ENCODE measurements at regions not wholly inside any gene's neighbourhood (a gene's known extent, or its start where the extent isn't known, plus 50 kb on each side); places are given as distances from the start of the nearest gene placed in this dataset.

GRCh38 chr2:239537633-239538356, 137.0 kb upstream of the HDAC4 start:
- no peak for DNase-seq

GRCh38 chr2:239536186-239536585, 135.4 kb upstream of the HDAC4 start:
- no peak for DNase-seq

GRCh38 chr2:239535413-239536144, 134.8 kb upstream of the HDAC4 start:
- no peak for DNase-seq

GRCh38 chr2:239534581-239535412, 134.0 kb upstream of the HDAC4 start:
- no peak for DNase-seq

- no peak for DNase-seq
Measured at GRCh38 chr2:239533569-239534316, 132.9 kb upstream of the HDAC4 start.

- no peak for DNase-seq
Measured at GRCh38 chr2:239532859-239533258, 132.0 kb upstream of the HDAC4 start.

- no peak for DNase-seq
Measured at GRCh38 chr2:239532250-239532649, 131.4 kb upstream of the HDAC4 start.

- DNase-seq, result no peak
Measured at GRCh38 chr2:239531456-239532241, 130.8 kb upstream of the HDAC4 start.

- no peak for DNase-seq
Measured at GRCh38 chr2:239530749-239531316, 130.0 kb upstream of the HDAC4 start.

GRCh38 chr2:239529313-239530015, 128.6 kb upstream of the HDAC4 start:
- no peak for DNase-seq

GRCh38 chr2:239528883-239529282, 128.1 kb upstream of the HDAC4 start:
- DNase-seq, result no peak

GRCh38 chr2:239528146-239528545, 127.3 kb upstream of the HDAC4 start:
- DNase-seq, result no peak

GRCh38 chr2:239526666-239527415, 126.0 kb upstream of the HDAC4 start:
- no peak for DNase-seq

GRCh38 chr2:239526038-239526437, 125.2 kb upstream of the HDAC4 start:
- DNase-seq, result no peak

GRCh38 chr2:239523954-239524330, 123.1 kb upstream of the HDAC4 start:
- DNase-seq, result no peak

GRCh38 chr2:239523147-239523953, 122.5 kb upstream of the HDAC4 start:
- no peak for DNase-seq

- DNase-seq, result no peak
Measured at GRCh38 chr2:239522740-239523119, 121.9 kb upstream of the HDAC4 start.

GRCh38 chr2:239522002-239522739, 121.4 kb upstream of the HDAC4 start:
- no peak for DNase-seq

GRCh38 chr2:239521518-239521815, 120.6 kb upstream of the HDAC4 start:
- DNase-seq, result no peak
